K562 (cell line): ENCODE measurements at regions not wholly inside any gene's neighbourhood (a gene's known extent, or its start where the extent isn't known, plus 50 kb on each side); places are given as distances from the start of the nearest gene placed in this dataset.

Experiments
- ATAC-seq: fragments of 200-7000 bp; cut with Tn5 transposase; 3 replicates; pipeline ENCODE4 v1.9.1; 2020; ENCODE audit warnings: moderate library complexity
- BruUV-seq: library from RNA; stranded (reverse); fragments of 400-500 nt; replicated peaks from 2 replicates; lab custom pipeline; 2021; lab: Mats Ljungman, UMichigan
- CTCF ChIA-PET: fragments of 300-600 bp; formaldehyde crosslinking; extraction: SDS; loops from one replicate; lab custom pipeline; 2021; ENCODE audit warnings: low intra/inter-chr PET ratio; lab: Yijun Ruan, JAX
- POLR2A ChIA-PET: fragments of 300-600, 350-650 bp; sonication (Branson Sonifier 250); formaldehyde crosslinking; extraction: SDS; loops from one replicate; lab custom pipeline; 2021; ENCODE audit warnings: antibody characterized with exemption, inconsistent platforms; lab: Yijun Ruan, JAX
- DNase-seq, 4 experiments: peaks; one replicate each; pipeline versions ENCODE4 v3.0.0 to v3.0.0-alpha.2; 2011 to 2018; ENCODE audit warnings: low spot score in 3 of 4, mixed read lengths in 3 of 4; ENCODE audit errors: extremely low read depth in 1 of 4
- FAIRE-seq: peaks from 2 replicates; lab custom pipeline; 2011; peaks lifted over from hg19 to GRCh38; lab: Jason Lieb, UNC
- H2AFZ ChIP-seq: 2 replicates; pipeline ENCODE4 v1.6.0; 2011; ENCODE audit warnings: low read depth, low read length, control low read depth, inconsistent platforms
- H3K27ac ChIP-seq: fragments of 200-600 bp; 3 replicates; pipeline ENCODE4 v1.8.0; 2011; ENCODE audit warnings: low read depth, mild to moderate bottlenecking, control low read depth, inconsistent platforms, low read length, moderate library complexity, mixed read lengths; ENCODE audit errors: extremely low read depth
- H3K27me3 ChIP-seq, 2 experiments: fragments of 300-600 bp in 1 of 2; 2 replicates in 1 of 2; 3 replicates in 1 of 2; pipeline versions ENCODE4 v1.6.0 to v1.8.0; 2011; ENCODE audit warnings: inconsistent platforms in 2 of 2, low read length in 2 of 2, mild to moderate bottlenecking in 1 of 2, mixed read lengths in 1 of 2, moderate library complexity in 1 of 2; ENCODE audit not compliant: control insufficient read depth in 2 of 2, insufficient read depth in 2 of 2
- H3K36me3 ChIP-seq: fragments of 300-600 bp; 3 replicates; pipeline ENCODE4 v1.8.0; 2011; ENCODE audit warnings: mild to moderate bottlenecking, low read length, inconsistent platforms; ENCODE audit not compliant: control insufficient read depth, insufficient read depth
- H3K4me1 ChIP-seq, 2 experiments: fragments of 200-600 bp in 1 of 2; replicated peaks in 1 of 2; 2 replicates in 1 of 2; 3 replicates in 1 of 2; pipeline versions ENCODE4 v1.5.1 to v1.8.0; 2011; ENCODE audit warnings: inconsistent platforms in 2 of 2, low read length in 2 of 2, mild to moderate bottlenecking in 1 of 2, mixed read lengths in 1 of 2, moderate library complexity in 1 of 2; ENCODE audit not compliant: control insufficient read depth in 2 of 2, insufficient read depth in 2 of 2
- H3K4me2 ChIP-seq: 2 replicates; pipeline ENCODE4 v1.6.1; 2011; ENCODE audit warnings: low read length, control low read depth, inconsistent platforms, mixed read lengths; ENCODE audit not compliant: insufficient read depth
- H3K4me3 ChIP-seq: fragments of 200-600 bp; sonication (generic), shearing (Covaris generic); 2 replicates; pipeline ENCODE4 v1.5.1; 2016; ENCODE audit warnings: control low read depth, inconsistent platforms
- H3K79me2 ChIP-seq: fragments of 200-600 bp; 3 replicates; pipeline ENCODE4 v1.8.0; 2011; ENCODE audit warnings: low read length, inconsistent platforms; ENCODE audit not compliant: control insufficient read depth, insufficient read depth
- H3K9ac ChIP-seq, 2 experiments: 2 replicates each; pipeline versions ENCODE4 v1.6.0 to v1.6.1; 2011; ENCODE audit warnings: low read depth in 2 of 2, low read length in 2 of 2, control low read depth in 1 of 2, inconsistent platforms in 1 of 2, mild to moderate bottlenecking in 1 of 2, mixed read lengths in 1 of 2; ENCODE audit not compliant: insufficient read depth in 1 of 2
- H3K9me1 ChIP-seq: one replicate; pipeline ENCODE4 v1.6.0; 2011; ENCODE audit warnings: inconsistent platforms, mild to moderate bottlenecking, low read length, moderate library complexity; ENCODE audit not compliant: control insufficient read depth, insufficient read depth
- H3K9me3 ChIP-seq: replicated peaks from 2 replicates; pipeline ENCODE4 v1.5.1; 2011; ENCODE audit warnings: low read depth, low read length, inconsistent platforms; ENCODE audit not compliant: control insufficient read depth, insufficient read depth
- H4K20me1 ChIP-seq: replicated peaks from 2 replicates; pipeline ENCODE4 v1.6.1; 2011; ENCODE audit warnings: low read length, inconsistent platforms, mixed read lengths; ENCODE audit not compliant: control insufficient read depth, insufficient read depth
- CBFB ChIP-seq: sonication (generic); formaldehyde crosslinking; IDR thresholded peaks from 2 replicates; pipeline ENCODE4 v1.4.0; 2020; ENCODE audit warnings: mild to moderate bottlenecking, missing genetic modification reagents
- ETV6 ChIP-seq, 3 experiments: fragments of 150-350 bp in 1 of 3; sonication (generic) in 1 of 3; formaldehyde crosslinking in 1 of 3; IDR thresholded peaks; 2 replicates each; pipeline versions ENCODE4 v1.6.1 to v1.8.0; 2014 to 2022; ENCODE audit warnings: borderline replicate concordance in 2 of 3, low read depth in 2 of 3, antibody characterized with exemption in 1 of 3, low read length in 1 of 3, mild to moderate bottlenecking in 1 of 3, missing genetic modification reagents in 1 of 3
- GATA2 ChIP-seq: sonication (generic); formaldehyde crosslinking; IDR thresholded peaks from 2 replicates; pipeline ENCODE4 v1.4.0; 2020; ENCODE audit warnings: mild to moderate bottlenecking, missing genetic modification reagents
- KDM2B ChIP-seq: fragments of 250-450 bp; sonication (Bioruptor Pico); IDR thresholded peaks from 2 replicates; pipeline ENCODE4 v1.8.0; 2021; ENCODE audit warnings: mild to moderate bottlenecking, moderate library complexity
- L3MBTL2 ChIP-seq: fragments of 450-650 bp; IDR thresholded peaks from 2 replicates; pipeline ENCODE4 v1.6.1; 2016; ENCODE audit warnings: mild to moderate bottlenecking, moderate library complexity
- MAFF ChIP-seq: IDR thresholded peaks from 2 replicates; pipeline ENCODE4 v1.6.1; 2012; ENCODE audit warnings: low read length, improper control_type of control experiment
- NELFE ChIP-seq: IDR thresholded peaks from 2 replicates; pipeline ENCODE4 v1.6.1; 2011; ENCODE audit warnings: mild to moderate bottlenecking; ENCODE audit not compliant: insufficient read depth, insufficient read length
- PYGO2 ChIP-seq: fragments of 450-650 bp; IDR thresholded peaks from 2 replicates; pipeline ENCODE4 v1.6.1; 2016; ENCODE audit warnings: mild to moderate bottlenecking, missing genetic modification characterization, moderate library complexity, missing compliant biosample characterization
- RBM34 ChIP-seq: fragments of 200-400 bp; formaldehyde crosslinking; IDR thresholded peaks from 2 replicates; pipeline ENCODE4 v1.6.1; 2018; ENCODE audit warnings: low read length, borderline replicate concordance; ENCODE audit not compliant: insufficient read depth
- U2AF2 ChIP-seq: fragments of 200-400 bp; formaldehyde crosslinking; optimal IDR thresholded peaks from 2 replicates; pipeline ENCODE3; 2017; ENCODE audit warnings: low read depth, mild to moderate bottlenecking, low read length
- ZNF133 ChIP-seq: fragments of 250-450 bp; sonication (Bioruptor Pico); IDR thresholded peaks from 2 replicates; pipeline ENCODE4 v1.4.0; 2020; ENCODE audit warnings: mild to moderate bottlenecking
- ZNF282 ChIP-seq: sonication (generic); formaldehyde crosslinking; IDR thresholded peaks from 2 replicates; pipeline ENCODE4 v1.8.1; 2023; ENCODE audit warnings: missing genetic modification reagents
- ZNF436 ChIP-seq: fragments of 250-450, 450-650 bp; sonication (Bioruptor Pico); formaldehyde crosslinking; IDR thresholded peaks from 2 replicates; pipeline ENCODE4 v1.7.0; 2020; ENCODE audit warnings: mild to moderate bottlenecking
- WGBS: fragments of 100-300 bp; shearing (Covaris generic); methylation state at CpG from one replicate; pipeline ENCODE4 v1.1.6; 2016; ENCODE audit warnings: low coverage, mixed read lengths; ENCODE audit not compliant: insufficient coverage; ENCODE audit errors: missing lambda C conversion rate; 5-methylcytosine and 5-hydroxymethylcytosine counted together
- in situ Hi-C: fragments of 300-500 bp; cut with MboI; formaldehyde crosslinking; loops from 4 replicates; pipeline ENCODE4 v1.15.0; 2018; ENCODE audit warnings: inconsistent platforms, mixed read lengths
- intact Hi-C: fragments of 100-400 bp; cut with micrococcal nuclease; formaldehyde crosslinking; loops from 2 replicates; pipeline ENCODE4 v1.14.2; 2022
- TF ChIP-seq, protein P1 (sequence below): sonication (generic); formaldehyde crosslinking; IDR thresholded peaks from 2 replicates; pipeline ENCODE4 v1.8.1; 2023; ENCODE audit warnings: mild to moderate bottlenecking, missing genetic modification reagents
- TF ChIP-seq, protein P2 (sequence below): fragments of 200-400 bp; formaldehyde crosslinking; IDR thresholded peaks from 2 replicates; pipeline ENCODE4 v1.6.1; 2017; ENCODE audit warnings: mild to moderate bottlenecking, low read depth, low read length, moderate library complexity
- TF ChIP-seq, protein P3 (sequence below): sonication (generic); IDR thresholded peaks from 2 replicates; pipeline ENCODE4 v1.6.1; 2016

DNA sequence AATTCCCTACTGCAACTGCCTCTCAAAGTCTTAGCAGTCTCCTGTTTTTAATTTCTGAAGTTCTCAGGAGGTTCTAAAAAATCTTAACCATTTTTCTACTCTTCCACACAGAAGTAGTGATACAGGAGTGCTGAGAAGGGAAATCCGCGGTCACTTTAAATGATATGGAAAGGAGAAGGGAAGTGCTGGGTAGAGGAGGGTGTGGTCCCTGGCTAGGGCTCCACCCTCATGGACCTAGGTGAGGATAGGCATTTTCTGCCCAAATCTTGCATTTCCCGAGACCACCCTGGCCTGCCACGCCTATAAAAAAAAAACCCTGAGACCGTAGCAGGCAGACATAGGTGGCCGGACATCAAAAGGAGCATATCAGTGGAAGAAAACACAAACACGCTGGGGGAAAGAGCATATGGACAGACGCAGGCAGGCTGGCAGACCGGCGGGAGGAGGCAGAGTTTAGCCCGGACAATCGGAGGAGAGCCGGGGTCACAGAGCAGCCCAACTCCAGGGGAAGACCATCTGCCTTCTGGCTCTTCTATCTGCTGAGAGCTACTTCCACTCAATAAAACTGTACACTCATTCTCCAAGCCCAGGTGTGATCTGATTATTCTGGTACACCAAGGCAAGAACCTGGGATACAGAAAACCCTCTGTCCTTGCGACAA is 85.7 kb downstream of the POU3F4 start (continued):
- TF ChIP-seq, protein P1, sequence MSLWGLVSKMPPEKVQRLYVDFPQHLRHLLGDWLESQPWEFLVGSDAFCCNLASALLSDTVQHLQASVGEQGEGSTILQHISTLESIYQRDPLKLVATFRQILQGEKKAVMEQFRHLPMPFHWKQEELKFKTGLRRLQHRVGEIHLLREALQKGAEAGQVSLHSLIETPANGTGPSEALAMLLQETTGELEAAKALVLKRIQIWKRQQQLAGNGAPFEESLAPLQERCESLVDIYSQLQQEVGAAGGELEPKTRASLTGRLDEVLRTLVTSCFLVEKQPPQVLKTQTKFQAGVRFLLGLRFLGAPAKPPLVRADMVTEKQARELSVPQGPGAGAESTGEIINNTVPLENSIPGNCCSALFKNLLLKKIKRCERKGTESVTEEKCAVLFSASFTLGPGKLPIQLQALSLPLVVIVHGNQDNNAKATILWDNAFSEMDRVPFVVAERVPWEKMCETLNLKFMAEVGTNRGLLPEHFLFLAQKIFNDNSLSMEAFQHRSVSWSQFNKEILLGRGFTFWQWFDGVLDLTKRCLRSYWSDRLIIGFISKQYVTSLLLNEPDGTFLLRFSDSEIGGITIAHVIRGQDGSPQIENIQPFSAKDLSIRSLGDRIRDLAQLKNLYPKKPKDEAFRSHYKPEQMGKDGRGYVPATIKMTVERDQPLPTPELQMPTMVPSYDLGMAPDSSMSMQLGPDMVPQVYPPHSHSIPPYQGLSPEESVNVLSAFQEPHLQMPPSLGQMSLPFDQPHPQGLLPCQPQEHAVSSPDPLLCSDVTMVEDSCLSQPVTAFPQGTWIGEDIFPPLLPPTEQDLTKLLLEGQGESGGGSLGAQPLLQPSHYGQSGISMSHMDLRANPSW (CRISPR knock-in tag), result no peak
- TF ChIP-seq L3MBTL2 (no peak), U2AF2 (no peak)

DNA sequence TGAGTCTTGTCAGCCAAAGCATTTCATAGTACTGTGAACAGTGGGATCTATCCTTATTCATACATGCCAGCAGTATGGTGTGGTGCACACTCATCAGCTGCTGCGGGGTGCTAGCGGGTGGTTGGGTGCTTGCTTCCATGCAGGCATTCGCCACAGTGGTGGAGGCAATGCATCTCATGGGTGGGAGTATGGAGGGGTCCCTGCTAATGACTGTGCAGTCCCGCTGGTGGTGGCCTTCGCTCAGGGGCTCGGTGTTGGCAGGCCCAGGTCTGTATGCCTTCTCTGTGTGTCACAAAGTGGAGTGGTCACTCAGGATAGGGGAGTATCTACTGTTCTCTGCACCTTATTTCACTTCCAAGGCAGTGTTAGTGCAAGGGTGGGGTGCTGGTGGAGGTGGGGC is 122.6 kb downstream of the POU3F4 start:
- in situ Hi-C loops (no loop called here), intact Hi-C loops (no loop called here)
- no peaks in the 10 kb centered on the region for H3K9me1 ChIP-seq
- TF ChIP-seq KDM2B (CRISPR knock-in tag) (no peak), ZNF436 (CRISPR knock-in tag) (no peak), NELFE (no peak), RBM34 (no peak), ZNF133 (CRISPR knock-in tag) (no peak), PYGO2 (tag) (no peak), CBFB (CRISPR knock-in tag) (no peak), MAFF (no peak), ETV6 (IDR thresholded peaks at IDR 0.05; ENCODE audit: borderline replicate concordance in 1 of 2, low read depth in 2 of 2, low read length in 1 of 2) (no peak), ETV6 (CRISPR knock-in tag; IDR thresholded peaks at IDR 0.05; ENCODE audit: borderline replicate concordance) (no peak), ZNF282 (CRISPR knock-in tag) (no peak), GATA2 (CRISPR knock-in tag) (no peak)
- TF ChIP-seq, protein P2, sequence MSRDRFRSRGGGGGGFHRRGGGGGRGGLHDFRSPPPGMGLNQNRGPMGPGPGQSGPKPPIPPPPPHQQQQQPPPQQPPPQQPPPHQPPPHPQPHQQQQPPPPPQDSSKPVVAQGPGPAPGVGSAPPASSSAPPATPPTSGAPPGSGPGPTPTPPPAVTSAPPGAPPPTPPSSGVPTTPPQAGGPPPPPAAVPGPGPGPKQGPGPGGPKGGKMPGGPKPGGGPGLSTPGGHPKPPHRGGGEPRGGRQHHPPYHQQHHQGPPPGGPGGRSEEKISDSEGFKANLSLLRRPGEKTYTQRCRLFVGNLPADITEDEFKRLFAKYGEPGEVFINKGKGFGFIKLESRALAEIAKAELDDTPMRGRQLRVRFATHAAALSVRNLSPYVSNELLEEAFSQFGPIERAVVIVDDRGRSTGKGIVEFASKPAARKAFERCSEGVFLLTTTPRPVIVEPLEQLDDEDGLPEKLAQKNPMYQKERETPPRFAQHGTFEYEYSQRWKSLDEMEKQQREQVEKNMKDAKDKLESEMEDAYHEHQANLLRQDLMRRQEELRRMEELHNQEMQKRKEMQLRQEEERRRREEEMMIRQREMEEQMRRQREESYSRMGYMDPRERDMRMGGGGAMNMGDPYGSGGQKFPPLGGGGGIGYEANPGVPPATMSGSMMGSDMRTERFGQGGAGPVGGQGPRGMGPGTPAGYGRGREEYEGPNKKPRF, result no peak
- TF ChIP-seq, protein P3, sequence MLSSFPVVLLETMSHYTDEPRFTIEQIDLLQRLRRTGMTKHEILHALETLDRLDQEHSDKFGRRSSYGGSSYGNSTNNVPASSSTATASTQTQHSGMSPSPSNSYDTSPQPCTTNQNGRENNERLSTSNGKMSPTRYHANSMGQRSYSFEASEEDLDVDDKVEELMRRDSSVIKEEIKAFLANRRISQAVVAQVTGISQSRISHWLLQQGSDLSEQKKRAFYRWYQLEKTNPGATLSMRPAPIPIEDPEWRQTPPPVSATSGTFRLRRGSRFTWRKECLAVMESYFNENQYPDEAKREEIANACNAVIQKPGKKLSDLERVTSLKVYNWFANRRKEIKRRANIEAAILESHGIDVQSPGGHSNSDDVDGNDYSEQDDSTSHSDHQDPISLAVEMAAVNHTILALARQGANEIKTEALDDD, result no peak

More for the DNA sequence above, 122.6 kb downstream of the POU3F4 start:
- ATAC-seq (no peak), FAIRE-seq (no peak), DNase-seq (no peak)
- WGBS, result 0% methylated on average over 1 of the region's 6 CpGs
- H3K79me2 ChIP-seq, result no peaks in the 10 kb centered on the region
- ChIA-PET CTCF (no interaction called here), POLR2A (no interaction called here)
- no peaks in the 10 kb centered on the region for H3K9me3 ChIP-seq
- no peaks in the 10 kb centered on the region for H3K4me1 ChIP-seq
- H3K4me2 ChIP-seq, result no peak overlapping the region
- no TSS peak for BruUV-seq
- H2AFZ ChIP-seq, result no peak overlapping the region
- H3K4me3 ChIP-seq, result no peak overlapping the region
- no peaks in the 10 kb centered on the region for H3K27me3 ChIP-seq
- no peak overlapping the region for H3K9ac ChIP-seq
- no peak overlapping the region for H3K27ac ChIP-seq
- no peaks in the 10 kb centered on the region for H3K36me3 ChIP-seq
- H4K20me1 ChIP-seq, result no peaks in the 10 kb centered on the region
